Pancreas (tissue), 10 donors: ENCODE measurements at regions not wholly inside any gene's neighbourhood (a gene's known extent, or its start where the extent isn't known, plus 50 kb on each side); places are given as distances from the start of the nearest gene placed in this dataset.

Experiments
- ATAC-seq, 4 donors: fragments of 200-7000 bp; cut with Tn5 transposase; one replicate each; pipeline versions ENCODE4 v1.8.0 to v1.9.1; 2020; ENCODE audit warnings: mild to moderate bottlenecking in 4 of 4, moderate library complexity in 4 of 4
- DNase-seq, 6 donors: peaks; one replicate each; pipeline ENCODE4 v3.0.0-alpha.2; 2020
- FAIRE-seq: peaks from 2 replicates; lab custom pipeline; 2012; peaks lifted over from hg19 to GRCh38; lab: Jason Lieb, UNC
- H3K27ac ChIP-seq, 4 donors: fragments of 200-600 bp; sonication (generic); 1 replicate in 3 of 4; 2 replicates in 1 of 4; pipeline versions ENCODE4 v1.5.0 to v1.8.0; 2020
- H3K27me3 ChIP-seq, 4 donors: fragments of 200-600 bp; one replicate each; pipeline ENCODE4 v1.8.0; 2021
- H3K36me3 ChIP-seq, 3 donors: fragments of 200-600 bp; sonication (generic) in 1 of 3; one replicate each; pipeline versions ENCODE4 v1.5.0 to v1.8.0; 2020 to 2021
- H3K4me1 ChIP-seq, 3 donors: fragments of 200-600 bp; one replicate each; pipeline ENCODE4 v1.8.0; 2021
- H3K4me3 ChIP-seq, 4 donors: fragments of 200-600 bp; sonication (generic) in 2 of 4; one replicate each; pipeline versions ENCODE4 v1.5.0 to v1.8.0; 2020 to 2021
- H3K9me3 ChIP-seq, 4 donors: fragments of 200-600 bp; one replicate each; pipeline ENCODE4 v1.8.0; 2021
- WGBS, 2 donors: extraction: QIAGEN DNeasy Blood & Tissue Kit; methylation state at CpG; one replicate each; pipeline ENCODE4 v1.1.7; 2013; 5-methylcytosine and 5-hydroxymethylcytosine counted together
- intact Hi-C, 3 donors: fragments of 100-400 bp; cut with DNase I; formaldehyde crosslinking; loops; one replicate each; pipeline versions ENCODE4 v1.11.1 to v1.14.2; 2022
- TF ChIP-seq, protein P1 (sequence below), 4 donors: fragments of 200-600 bp; sonication (generic) in 3 of 4; IDR thresholded peaks; one replicate each; pipeline versions ENCODE4 v1.5.0 to v1.8.0; 2021; ENCODE audit warnings: antibody characterized with exemption in 4 of 4
- donor health status: healthy with polysubstance abuse.
- donor health status: DM: no; HTN: no; CAD: no; lungs with moderate emphysema.
- donor health status: DM: no; HTN: no; CAD: no.
- donor health status: control.
- donor health status: control.
- donor health status: Bipolar disorder and iron deficiency.
- donor health status: DM: yes; HTN: yes; CAD: no.
- donor health status: DM: no; HTN: no; CAD: no.
- donor health status: DM: no; HTN: no; CAD: no.
- donor health status: DM: yes; HTN: yes; CAD: no.

GRCh38 chr2:134770702-134771101, 51.9 kb upstream of the TMEM163 start:
- Histone ChIP-seq H3K36me3 (no peaks in the 10 kb centered on the region), H3K4me1 (peaks cover 0 to 6% (median 3%) of the 10 kb centered on the region in 3 donors), H3K4me3 (no peak overlapping the region), H3K27me3 (no peaks in the 10 kb centered on the region), H3K27ac (no peak overlapping the region), H3K9me3 (no peaks in the 10 kb centered on the region)
- intact Hi-C loops: no loop called here
- ATAC-seq: no peak
- DNase-seq: no peak
- 92 to 93% methylated on average over 6 of the region's 6 CpGs for WGBS, 2 donors
- no peak for FAIRE-seq
- TF ChIP-seq, protein P1, sequence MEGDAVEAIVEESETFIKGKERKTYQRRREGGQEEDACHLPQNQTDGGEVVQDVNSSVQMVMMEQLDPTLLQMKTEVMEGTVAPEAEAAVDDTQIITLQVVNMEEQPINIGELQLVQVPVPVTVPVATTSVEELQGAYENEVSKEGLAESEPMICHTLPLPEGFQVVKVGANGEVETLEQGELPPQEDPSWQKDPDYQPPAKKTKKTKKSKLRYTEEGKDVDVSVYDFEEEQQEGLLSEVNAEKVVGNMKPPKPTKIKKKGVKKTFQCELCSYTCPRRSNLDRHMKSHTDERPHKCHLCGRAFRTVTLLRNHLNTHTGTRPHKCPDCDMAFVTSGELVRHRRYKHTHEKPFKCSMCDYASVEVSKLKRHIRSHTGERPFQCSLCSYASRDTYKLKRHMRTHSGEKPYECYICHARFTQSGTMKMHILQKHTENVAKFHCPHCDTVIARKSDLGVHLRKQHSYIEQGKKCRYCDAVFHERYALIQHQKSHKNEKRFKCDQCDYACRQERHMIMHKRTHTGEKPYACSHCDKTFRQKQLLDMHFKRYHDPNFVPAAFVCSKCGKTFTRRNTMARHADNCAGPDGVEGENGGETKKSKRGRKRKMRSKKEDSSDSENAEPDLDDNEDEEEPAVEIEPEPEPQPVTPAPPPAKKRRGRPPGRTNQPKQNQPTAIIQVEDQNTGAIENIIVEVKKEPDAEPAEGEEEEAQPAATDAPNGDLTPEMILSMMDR (IDR thresholded peaks at IDR 0.05): no peak

DNA sequence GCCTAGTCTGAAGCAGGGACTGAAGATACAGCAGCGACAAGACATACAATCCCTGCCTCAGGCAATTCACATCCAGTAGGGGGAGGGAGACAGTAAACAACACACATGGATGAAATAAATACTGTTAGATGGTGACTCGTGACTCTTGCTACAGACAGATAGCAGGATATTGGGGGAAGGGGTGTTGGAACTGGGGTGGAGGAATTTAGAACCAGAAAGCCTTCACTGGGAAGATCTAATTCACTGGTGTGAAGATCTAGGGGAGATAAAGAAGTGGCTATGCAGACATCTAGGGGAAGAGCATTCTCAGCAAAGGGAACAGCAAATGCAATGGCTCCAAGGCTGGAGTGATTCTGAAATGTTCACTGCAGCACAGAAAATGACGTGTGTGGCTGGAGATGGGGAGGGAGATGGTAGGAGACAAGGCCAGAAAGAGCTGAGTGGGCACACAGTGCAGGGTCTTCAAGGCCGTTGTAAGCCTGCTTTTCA, 52.6 kb upstream of the TMEM163 start:
- Histone ChIP-seq H3K4me3 (no peak overlapping the region), H3K27me3 (no peaks in the 10 kb centered on the region), H3K4me1 (peaks cover 0 to 6% (median 3%) of the 10 kb centered on the region in 3 donors), H3K36me3 (no peaks in the 10 kb centered on the region), H3K27ac (no peak overlapping the region), H3K9me3 (no peaks in the 10 kb centered on the region)
- 83 to 86% methylated on average over 4 of the region's 4 CpGs for WGBS, 2 donors
- no peak for DNase-seq
- no peak for ATAC-seq
- intact Hi-C loops: no loop called here
- TF ChIP-seq, protein P1 (IDR thresholded peaks at IDR 0.05): no peak
- no peak for FAIRE-seq

- no peak for FAIRE-seq
- Histone ChIP-seq H3K27me3 (no peaks in the 10 kb centered on the region), H3K4me3 (no peak overlapping the region), H3K4me1 (peaks cover 0 to 6% (median 3%) of the 10 kb centered on the region in 3 donors), H3K27ac (no peak overlapping the region), H3K36me3 (no peaks in the 10 kb centered on the region), H3K9me3 (no peaks in the 10 kb centered on the region)
- ATAC-seq: no peak
- no peak for DNase-seq
- 82 to 86% methylated on average over 8 of the region's 8 CpGs for WGBS, 2 donors
- TF ChIP-seq, protein P1 (IDR thresholded peaks at IDR 0.05): no peak
- intact Hi-C loops: no loop called here
These were observed 53.8 kb upstream of the TMEM163 start for GRCh38 chr2:134772493-134773169.

- Histone ChIP-seq H3K36me3 (no peaks in the 10 kb centered on the region), H3K27ac (peak overlapping the region in 1 of 4 donors; percentile 1), H3K27me3 (no peaks in the 10 kb centered on the region), H3K4me1 (peaks cover 0 to 6% (median 3%) of the 10 kb centered on the region in 3 donors), H3K9me3 (no peaks in the 10 kb centered on the region), H3K4me3 (no peak overlapping the region)
- FAIRE-seq (no peak), ATAC-seq (peak; percentile 87 to 91 (median 89)), DNase-seq (peak; percentile 57 to 85 (median 73))
- TF ChIP-seq, protein P1 (IDR thresholded peaks at IDR 0.05): no peak
- 53 to 56% methylated on average over 7 of the region's 7 CpGs for WGBS, 2 donors
- intact Hi-C loops: no loop called here
These were observed 54.5 kb upstream of the TMEM163 start for GRCh38 chr2:134773335-134773734.
